Neural crest cell (in vitro differentiated cells): ENCODE measurements at regions not wholly inside any gene's neighbourhood (a gene's known extent, or its start where the extent isn't known, plus 50 kb on each side); places are given as distances from the start of the nearest gene placed in this dataset.

Experiments used
- DNase-seq: peaks from one replicate; pipeline ENCODE4 v3.0.0; 2021; ENCODE audit warnings: low read depth, mixed read lengths, low spot score
- H3K27ac Mint-ChIP-seq: one replicate; pipeline ENCODE4 v1.8.0; 2021; ENCODE audit warnings: mild to moderate bottlenecking, mixed read lengths; ENCODE audit not compliant: unreplicated experiment
- H3K27me3 Mint-ChIP-seq: 2 replicates; pipeline ENCODE4 v1.8.0; 2021; ENCODE audit warnings: low read depth, mild to moderate bottlenecking, mixed read lengths
- H3K36me3 Mint-ChIP-seq: 2 replicates; pipeline ENCODE4 v1.8.0; 2021; ENCODE audit warnings: low read depth, mild to moderate bottlenecking, mixed read lengths
- H3K4me1 Mint-ChIP-seq: 2 replicates; pipeline ENCODE4 v1.8.0; 2021; ENCODE audit warnings: mixed read lengths
- H3K4me3 Mint-ChIP-seq: one replicate; pipeline ENCODE4 v1.8.0; 2021; ENCODE audit warnings: mild to moderate bottlenecking, mixed read lengths
- H3K9me3 Mint-ChIP-seq: 2 replicates; pipeline ENCODE4 v1.8.0; 2021; ENCODE audit warnings: mixed read lengths
- TF ChIP-seq, protein P1 (sequence below): fragments of 200-600 bp; sonication (generic); conservative IDR thresholded peaks from 2 replicates; pipeline ENCODE4 v1.5.0; 2021; ENCODE audit warnings: antibody characterized with exemption, mild to moderate bottlenecking

DNA sequence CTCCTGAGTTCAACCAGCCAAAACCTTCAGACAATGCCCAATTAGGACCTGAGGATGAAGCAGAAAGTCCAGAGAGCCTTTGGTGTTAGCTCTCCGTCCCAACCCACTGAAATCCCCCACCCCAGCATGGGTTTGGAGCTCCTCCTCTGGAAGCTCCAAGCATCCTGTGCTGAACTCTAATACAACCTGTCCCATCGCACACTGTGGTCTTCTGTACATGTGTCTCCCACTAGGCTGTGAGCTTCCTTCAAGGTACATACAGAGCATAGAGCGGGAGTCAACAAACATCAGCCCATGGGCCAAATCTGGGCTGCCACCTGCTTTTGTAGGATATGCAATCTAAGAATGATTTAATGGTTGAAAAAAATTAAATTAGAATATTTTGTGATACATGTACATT lies 166.5 kb downstream of the LSM5 start:
- DNase-seq: no peak
- H3K4me3 Mint-ChIP-seq: no peak overlapping the region
- H3K27ac Mint-ChIP-seq: no peak overlapping the region
- TF ChIP-seq, protein P1, sequence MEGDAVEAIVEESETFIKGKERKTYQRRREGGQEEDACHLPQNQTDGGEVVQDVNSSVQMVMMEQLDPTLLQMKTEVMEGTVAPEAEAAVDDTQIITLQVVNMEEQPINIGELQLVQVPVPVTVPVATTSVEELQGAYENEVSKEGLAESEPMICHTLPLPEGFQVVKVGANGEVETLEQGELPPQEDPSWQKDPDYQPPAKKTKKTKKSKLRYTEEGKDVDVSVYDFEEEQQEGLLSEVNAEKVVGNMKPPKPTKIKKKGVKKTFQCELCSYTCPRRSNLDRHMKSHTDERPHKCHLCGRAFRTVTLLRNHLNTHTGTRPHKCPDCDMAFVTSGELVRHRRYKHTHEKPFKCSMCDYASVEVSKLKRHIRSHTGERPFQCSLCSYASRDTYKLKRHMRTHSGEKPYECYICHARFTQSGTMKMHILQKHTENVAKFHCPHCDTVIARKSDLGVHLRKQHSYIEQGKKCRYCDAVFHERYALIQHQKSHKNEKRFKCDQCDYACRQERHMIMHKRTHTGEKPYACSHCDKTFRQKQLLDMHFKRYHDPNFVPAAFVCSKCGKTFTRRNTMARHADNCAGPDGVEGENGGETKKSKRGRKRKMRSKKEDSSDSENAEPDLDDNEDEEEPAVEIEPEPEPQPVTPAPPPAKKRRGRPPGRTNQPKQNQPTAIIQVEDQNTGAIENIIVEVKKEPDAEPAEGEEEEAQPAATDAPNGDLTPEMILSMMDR: no peak
- no peaks in the 10 kb centered on the region for H3K36me3 Mint-ChIP-seq
- no peaks in the 10 kb centered on the region for H3K9me3 Mint-ChIP-seq
- peaks cover 13% of the 10 kb centered on the region for H3K4me1 Mint-ChIP-seq
- peaks cover 9% of the 10 kb centered on the region for H3K27me3 Mint-ChIP-seq

DNA sequence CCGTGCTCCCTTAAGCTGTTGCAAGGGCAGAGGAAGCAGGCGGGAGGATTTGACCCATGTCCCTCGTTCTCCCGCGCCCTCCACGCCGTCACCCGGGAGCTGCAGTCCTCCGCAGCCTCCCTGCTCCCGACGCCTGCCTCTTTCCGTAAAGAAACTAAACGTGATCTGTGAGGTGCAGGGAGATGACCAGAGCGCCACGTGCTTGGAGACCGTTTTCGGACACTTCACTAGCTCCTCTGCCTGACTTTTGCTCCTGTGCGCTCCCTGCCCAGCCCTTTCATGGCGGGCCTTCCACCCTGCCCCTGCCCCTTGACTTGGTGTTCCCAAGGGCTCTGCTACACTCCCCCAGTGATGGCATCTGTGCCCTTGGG lies 171.2 kb downstream of the LSM5 start:
- DNase-seq: no peak

DNA sequence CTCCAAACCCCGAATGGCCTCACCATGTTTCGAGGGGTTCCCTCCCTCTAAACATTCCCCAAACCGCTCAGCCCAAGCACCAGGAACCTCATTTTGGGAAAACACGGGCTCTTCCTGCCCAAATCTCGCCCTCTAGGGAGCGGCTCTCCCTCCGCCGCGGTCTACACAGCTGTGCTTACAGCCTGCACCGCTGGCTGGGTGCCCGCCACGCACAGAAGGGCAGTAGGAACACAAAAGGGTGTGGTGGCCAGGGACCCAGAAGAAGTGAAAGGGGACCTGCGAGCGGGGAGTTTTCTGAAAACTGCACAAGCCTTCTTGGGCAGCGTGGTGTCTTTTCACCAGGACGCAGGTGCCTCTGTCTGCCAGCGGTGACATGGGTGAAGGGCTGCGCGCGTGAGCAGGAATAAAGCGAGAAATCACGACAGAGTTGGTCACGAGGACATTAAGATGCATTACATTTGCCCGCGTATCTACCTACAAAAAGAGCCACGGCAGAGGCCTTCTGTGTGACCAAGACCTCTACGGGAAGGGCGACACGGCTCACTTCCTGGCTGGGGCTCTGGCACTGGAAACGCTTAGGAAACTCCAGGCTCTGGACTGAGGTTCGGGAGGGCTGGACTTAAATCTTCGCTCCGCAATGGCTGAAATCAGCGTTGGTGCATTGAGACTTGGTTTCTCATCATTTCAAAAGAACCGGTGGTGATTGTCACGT lies 171.7 kb downstream of the LSM5 start:
- no peak overlapping the region for H3K4me3 Mint-ChIP-seq
- no peak overlapping the region for H3K27ac Mint-ChIP-seq
- H3K4me1 Mint-ChIP-seq: peaks cover 10% of the 10 kb centered on the region
- no peaks in the 10 kb centered on the region for H3K36me3 Mint-ChIP-seq
- peaks cover 7% of the 10 kb centered on the region for H3K27me3 Mint-ChIP-seq
- no peaks in the 10 kb centered on the region for H3K9me3 Mint-ChIP-seq
- TF ChIP-seq, protein P1: no peak
- DNase-seq: no peak

More for the DNA sequence above, 171.2 kb downstream of the LSM5 start:
- peaks cover 7% of the 10 kb centered on the region for H3K27me3 Mint-ChIP-seq
- H3K36me3 Mint-ChIP-seq: no peaks in the 10 kb centered on the region
- no peaks in the 10 kb centered on the region for H3K9me3 Mint-ChIP-seq
- no peak overlapping the region for H3K27ac Mint-ChIP-seq
- no peak overlapping the region for H3K4me3 Mint-ChIP-seq
- peaks cover 10% of the 10 kb centered on the region for H3K4me1 Mint-ChIP-seq
- TF ChIP-seq, protein P1: no peak

DNA sequence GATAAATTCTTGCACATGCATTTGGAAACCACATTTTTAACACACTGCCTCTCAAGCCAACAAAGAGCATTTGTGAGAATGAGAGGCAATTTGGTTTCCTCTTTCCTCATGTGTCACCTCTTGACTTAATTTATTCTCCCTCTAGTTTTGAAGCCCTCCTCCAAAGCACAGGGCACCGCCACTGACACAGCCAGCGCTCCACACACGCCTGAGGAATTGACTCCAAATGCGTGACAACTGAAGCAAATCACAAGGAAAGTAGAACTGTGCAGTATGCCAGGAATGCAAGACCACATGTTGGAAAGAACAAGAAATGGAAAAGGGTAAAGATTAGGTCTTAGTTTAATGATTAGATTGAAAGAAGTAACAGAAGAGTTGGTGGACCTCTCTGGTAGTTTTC lies 173.3 kb downstream of the LSM5 start:
- Mint-ChIP-seq H3K9me3 (no peaks in the 10 kb centered on the region), H3K4me3 (no peak overlapping the region), H3K36me3 (no peaks in the 10 kb centered on the region), H3K27ac (no peak overlapping the region), H3K27me3 (peaks cover 7% of the 10 kb centered on the region), H3K4me1 (peaks cover 10% of the 10 kb centered on the region)
- DNase-seq: no peak
- TF ChIP-seq, protein P1: no peak

DNA sequence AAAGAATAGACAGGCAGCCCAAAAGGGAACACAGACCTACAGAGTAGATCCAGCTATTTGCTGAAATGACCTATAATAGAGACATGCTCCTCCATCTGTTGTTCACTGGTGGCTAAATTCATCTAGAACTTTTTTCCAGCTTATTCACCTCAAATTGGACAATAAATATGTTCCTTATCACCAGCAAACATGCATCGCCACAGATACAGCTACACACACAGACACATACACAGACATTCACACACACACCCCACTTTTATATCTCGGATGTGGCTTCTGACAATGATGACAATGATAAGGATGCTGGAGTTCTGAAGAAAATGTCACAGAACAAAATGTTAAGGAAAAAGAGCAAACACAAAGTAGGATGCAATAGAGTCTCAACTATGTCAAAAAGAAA lies 175.4 kb downstream of the LSM5 start:
- Mint-ChIP-seq H3K9me3 (no peaks in the 10 kb centered on the region), H3K27me3 (peaks cover 4% of the 10 kb centered on the region), H3K36me3 (no peaks in the 10 kb centered on the region), H3K4me3 (no peak overlapping the region), H3K4me1 (no peaks in the 10 kb centered on the region), H3K27ac (no peak overlapping the region)
- TF ChIP-seq, protein P1: no peak
- no peak for DNase-seq
